Mesenchymal stem cell (in vitro differentiated cells and primary cell): ENCODE measurements at regions not wholly inside any gene's neighbourhood (a gene's known extent, or its start where the extent isn't known, plus 50 kb on each side); places are given as distances from the start of the nearest gene placed in this dataset.

Source experiments
- DNase-seq: peaks from one replicate; pipeline ENCODE4 v3.0.0-alpha.2; 2013
- H2AFZ ChIP-seq: one replicate; pipeline ENCODE4 v1.6.1; 2013; ENCODE audit warnings: low read depth, mild to moderate bottlenecking, control low read depth, inconsistent platforms, low read length, moderate library complexity
- H2AK5ac ChIP-seq: 2 replicates; pipeline ENCODE4 v1.6.1; 2013; ENCODE audit warnings: low read length, moderate library complexity, mild to moderate bottlenecking, inconsistent platforms; ENCODE audit not compliant: severe bottlenecking
- H2BK120ac ChIP-seq: one replicate; pipeline ENCODE4 v1.6.1; 2013; ENCODE audit warnings: low read depth, mild to moderate bottlenecking, inconsistent platforms, low read length, moderate library complexity
- H2BK12ac ChIP-seq, 2 experiments: one replicate each; pipeline ENCODE4 v1.6.1; 2013; ENCODE audit warnings: inconsistent platforms in 2 of 2, low read length in 2 of 2, mild to moderate bottlenecking in 2 of 2, moderate library complexity in 2 of 2, control low read depth in 1 of 2
- H2BK15ac ChIP-seq: one replicate; pipeline ENCODE4 v1.6.1; 2013; ENCODE audit warnings: mild to moderate bottlenecking, low read depth, inconsistent platforms; ENCODE audit not compliant: poor library complexity, severe bottlenecking
- H2BK5ac ChIP-seq: 2 replicates; pipeline ENCODE4 v1.6.1; 2013; ENCODE audit warnings: low read depth, mild to moderate bottlenecking, low read length, control low read depth, inconsistent platforms; ENCODE audit not compliant: poor library complexity, severe bottlenecking
- H3K14ac ChIP-seq, 2 experiments: one replicate each; pipeline ENCODE4 v1.6.1; 2013; ENCODE audit warnings: inconsistent platforms in 2 of 2, low read length in 2 of 2, control low read depth in 1 of 2, mild to moderate bottlenecking in 1 of 2, moderate library complexity in 1 of 2
- H3K18ac ChIP-seq, 2 experiments: one replicate each; pipeline ENCODE4 v1.6.1; 2013; ENCODE audit warnings: inconsistent platforms in 2 of 2, low read length in 2 of 2, control low read depth in 1 of 2, low read depth in 1 of 2, mild to moderate bottlenecking in 1 of 2
- H3K23ac ChIP-seq, 2 experiments: one replicate each; pipeline ENCODE4 v1.6.1; 2013; ENCODE audit warnings: inconsistent platforms in 2 of 2, low read length in 2 of 2, mild to moderate bottlenecking in 2 of 2, moderate library complexity in 2 of 2, control low read depth in 1 of 2
- H3K27ac ChIP-seq: 2 replicates; pipeline ENCODE4 v1.5.1; 2013; ENCODE audit warnings: mild to moderate bottlenecking, moderate library complexity, low read length, control low read depth, inconsistent platforms; ENCODE audit not compliant: poor library complexity, severe bottlenecking
- H3K27me3 ChIP-seq, 2 experiments: 2 replicates each; pipeline versions ENCODE4 v1.6.1 to v1.7.0; 2013; ENCODE audit warnings: low read length in 2 of 2, mild to moderate bottlenecking in 2 of 2, moderate library complexity in 2 of 2, control low read depth in 1 of 2, inconsistent platforms in 1 of 2; ENCODE audit not compliant: control insufficient read depth in 1 of 2, insufficient read depth in 1 of 2
- H3K36me3 ChIP-seq, 2 experiments: 2 replicates each; pipeline versions ENCODE4 v1.6.1 to v1.7.0; 2013; ENCODE audit warnings: low read length in 2 of 2, control low read depth in 1 of 2, inconsistent platforms in 1 of 2, low read depth in 1 of 2, mild to moderate bottlenecking in 1 of 2; ENCODE audit not compliant: insufficient read depth in 2 of 2, control insufficient read depth in 1 of 2
- H3K4ac ChIP-seq, 2 experiments: one replicate each; pipeline ENCODE4 v1.6.1; 2013; ENCODE audit warnings: inconsistent platforms in 2 of 2, low read length in 2 of 2, mild to moderate bottlenecking in 2 of 2, moderate library complexity in 2 of 2, control low read depth in 1 of 2, low read depth in 1 of 2
- H3K4me1 ChIP-seq: 2 replicates; pipeline ENCODE4 v1.6.1; 2013; ENCODE audit warnings: low read depth, low read length, control low read depth; ENCODE audit not compliant: control insufficient read depth, insufficient read depth
- H3K4me2 ChIP-seq: 2 replicates; pipeline ENCODE4 v1.6.1; 2013; ENCODE audit warnings: low read length, mild to moderate bottlenecking, inconsistent platforms; ENCODE audit not compliant: poor library complexity, severe bottlenecking
- H3K4me3 ChIP-seq, 2 experiments: 2 replicates each; pipeline versions ENCODE4 v1.5.1 to v1.7.0; 2013; ENCODE audit warnings: low read length in 2 of 2, mild to moderate bottlenecking in 2 of 2, control low read depth in 1 of 2, low read depth in 1 of 2; ENCODE audit not compliant: insufficient read depth in 1 of 2
- H3K79me1 ChIP-seq: replicated peaks from 2 replicates; pipeline ENCODE4 v1.6.1; 2013; ENCODE audit warnings: mild to moderate bottlenecking, control low read depth, low read length, inconsistent platforms; ENCODE audit not compliant: poor library complexity, severe bottlenecking
- H3K9ac ChIP-seq: 2 replicates; pipeline ENCODE4 v1.7.0; 2013; ENCODE audit warnings: mild to moderate bottlenecking, low read length, moderate library complexity
- H3K9me3 ChIP-seq: 2 replicates; pipeline ENCODE4 v1.7.0; 2013; ENCODE audit warnings: mild to moderate bottlenecking, low read length; ENCODE audit not compliant: control insufficient read depth
- H4K8ac ChIP-seq: one replicate; pipeline ENCODE4 v1.6.1; 2013; ENCODE audit warnings: inconsistent platforms, mild to moderate bottlenecking, low read length, moderate library complexity
- H4K91ac ChIP-seq: one replicate; pipeline ENCODE4 v1.6.1; 2013; ENCODE audit warnings: mild to moderate bottlenecking, low read length, inconsistent platforms
- WGBS: methylation state at CpG from one replicate; pipeline ENCODE4 v1.1.7; 2013; ENCODE audit warnings: mixed read lengths; 5-methylcytosine and 5-hydroxymethylcytosine counted together

DNA sequence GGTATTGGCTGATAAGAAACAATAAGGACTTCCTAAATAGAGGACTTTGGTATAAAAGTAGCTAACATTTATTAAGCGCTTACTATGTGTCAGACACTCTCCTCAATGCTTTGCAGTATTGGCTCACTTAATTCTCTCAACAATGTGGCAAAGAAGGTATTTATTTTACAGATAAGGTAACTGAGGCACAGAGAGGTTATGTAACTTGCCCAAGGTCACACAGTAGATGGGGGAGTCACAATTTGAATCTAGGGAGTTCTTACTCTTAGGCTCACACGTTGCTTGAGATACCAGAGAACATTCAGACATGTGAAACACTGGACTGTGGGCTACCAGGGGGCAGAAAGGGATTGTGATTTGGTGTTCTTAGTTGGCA lies 60.8 kb upstream of the GPR158 start:
- Histone ChIP-seq H4K91ac (no peak overlapping the region), H3K79me1 (no peaks in the 10 kb centered on the region), H3K4ac (no peak overlapping the region), H3K9me3 (no peaks in the 10 kb centered on the region), H4K8ac (no peak overlapping the region), H2BK5ac (no peak overlapping the region), H2AK5ac (no peak overlapping the region), H3K9ac (no peak overlapping the region), H3K36me3 (no peaks in the 10 kb centered on the region), H3K4me2 (no peak overlapping the region), H2BK12ac (no peak overlapping the region), H3K27ac (no peak overlapping the region), H3K27me3 (peaks cover 0 to 28% of the 10 kb centered on the region in 2 experiments), H3K18ac (no peak overlapping the region), H3K14ac (no peak overlapping the region), H3K4me1 (no peaks in the 10 kb centered on the region), H3K23ac (no peak overlapping the region), H2BK120ac (no peak overlapping the region), H2BK15ac (no peak overlapping the region), H2AFZ (no peak overlapping the region), H3K4me3 (no peak overlapping the region)
- 79% methylated on average over 1 of the region's 2 CpGs for WGBS
- DNase-seq: no peak

DNA sequence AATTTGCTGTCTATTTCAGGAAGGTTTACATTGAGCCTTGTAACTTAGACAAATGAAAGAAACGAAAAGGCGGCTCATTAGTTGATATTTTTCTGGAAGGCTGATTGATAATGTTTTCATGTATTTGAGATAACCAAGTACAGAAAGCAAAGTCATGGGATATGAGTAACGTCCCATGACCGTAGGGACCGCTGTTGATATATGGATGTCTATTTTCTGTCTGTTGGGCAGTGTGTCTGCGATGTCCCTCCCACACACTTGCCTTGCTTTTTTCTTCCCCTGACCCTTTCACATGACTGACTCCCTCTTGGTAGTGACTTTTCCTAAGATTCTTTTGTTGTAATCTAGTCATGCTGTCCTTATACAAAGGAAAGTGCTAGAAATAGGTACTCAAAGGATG lies 57.0 kb upstream of the GPR158 start:
- Histone ChIP-seq H2BK5ac (no peak overlapping the region), H2AFZ (no peak overlapping the region), H3K4me3 (no peak overlapping the region), H3K36me3 (no peaks in the 10 kb centered on the region), H3K9me3 (no peaks in the 10 kb centered on the region), H3K4ac (no peak overlapping the region), H4K91ac (no peak overlapping the region), H2BK15ac (no peak overlapping the region), H3K14ac (no peak overlapping the region), H2AK5ac (no peak overlapping the region), H3K79me1 (no peaks in the 10 kb centered on the region), H3K4me2 (no peak overlapping the region), H2BK120ac (no peak overlapping the region), H3K9ac (no peak overlapping the region), H4K8ac (no peak overlapping the region), H3K27ac (no peak overlapping the region), H3K4me1 (no peaks in the 10 kb centered on the region), H2BK12ac (no peak overlapping the region), H3K27me3 (peaks cover 0 to 25% of the 10 kb centered on the region in 2 experiments), H3K23ac (no peak overlapping the region), H3K18ac (no peak overlapping the region)
- no peak for DNase-seq
- WGBS: 80% methylated on average over 5 of the region's 6 CpGs

DNA sequence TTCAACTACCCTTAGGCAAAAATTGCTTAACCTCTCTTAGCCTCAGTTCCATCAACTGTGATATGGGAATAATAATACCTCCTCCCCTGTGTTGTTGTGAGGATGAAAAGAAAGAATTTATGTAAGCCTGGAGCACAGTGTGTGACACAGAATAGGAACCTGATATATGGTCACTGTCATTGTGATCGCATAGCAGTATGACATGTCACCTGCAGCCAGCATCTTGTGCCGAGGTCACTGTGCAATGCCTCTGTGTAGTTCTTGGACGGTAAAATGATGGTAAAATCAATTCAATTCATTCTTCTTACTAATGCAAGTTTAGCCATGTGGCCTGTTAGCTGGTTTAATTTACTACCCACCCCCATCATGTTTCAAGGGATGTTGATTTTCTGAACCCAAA lies 54.6 kb upstream of the GPR158 start:
- H2AFZ ChIP-seq: no peak overlapping the region
- peaks cover 0 to 21% of the 10 kb centered on the region in 2 experiments for H3K27me3 ChIP-seq
- H3K23ac ChIP-seq: no peak overlapping the region
- H2BK15ac ChIP-seq: no peak overlapping the region
- no peak overlapping the region for H2AK5ac ChIP-seq
- no peaks in the 10 kb centered on the region for H3K9me3 ChIP-seq
- H3K9ac ChIP-seq: no peak overlapping the region
- no peak for DNase-seq
- no peaks in the 10 kb centered on the region for H3K36me3 ChIP-seq
- no peak overlapping the region for H3K18ac ChIP-seq
- H3K4me1 ChIP-seq: no peaks in the 10 kb centered on the region
- no peak overlapping the region for H2BK5ac ChIP-seq
- no peak overlapping the region for H2BK120ac ChIP-seq
- no peak overlapping the region for H2BK12ac ChIP-seq
- H4K91ac ChIP-seq: no peak overlapping the region
- WGBS: 83% methylated on average over 2 of the region's 3 CpGs
- no peak overlapping the region for H4K8ac ChIP-seq
- H3K27ac ChIP-seq: no peak overlapping the region
- no peak overlapping the region for H3K4ac ChIP-seq
- H3K14ac ChIP-seq: no peak overlapping the region
- H3K4me2 ChIP-seq: no peak overlapping the region
- H3K79me1 ChIP-seq: no peaks in the 10 kb centered on the region
- no peak overlapping the region for H3K4me3 ChIP-seq
